DOHH2 (cell line): ENCODE measurements at regions not wholly inside any gene's neighbourhood (a gene's known extent, or its start where the extent isn't known, plus 50 kb on each side); places are given as distances from the start of the nearest gene placed in this dataset.

Experiments used
- H3F3A ChIP-seq: fragments of 200-600 bp; sonication (generic), shearing (Covaris generic); 2 replicates; pipeline ENCODE4 v1.6.0; 2016; ENCODE audit warnings: antibody characterized with exemption, mild to moderate bottlenecking; ENCODE audit not compliant: control insufficient read depth, insufficient read depth
- H3K27ac ChIP-seq: fragments of 200-600 bp; sonication (generic); 2 replicates; pipeline ENCODE4 v1.5.1; 2014; ENCODE audit warnings: low read depth, mild to moderate bottlenecking, low read length, moderate library complexity
- H3K27me3 ChIP-seq: fragments of 200-600 bp; sonication (generic); 2 replicates; pipeline ENCODE4 v1.6.1; 2014; ENCODE audit warnings: mild to moderate bottlenecking, low read length, mixed read lengths; ENCODE audit not compliant: control insufficient read depth
- H3K36me3 ChIP-seq: fragments of 200-600 bp; sonication (generic); 2 replicates; pipeline ENCODE4 v1.6.1; 2014; ENCODE audit warnings: mild to moderate bottlenecking, low read length, moderate library complexity, mixed read lengths; ENCODE audit not compliant: control insufficient read depth
- H3K4me1 ChIP-seq: fragments of 200-600 bp; sonication (generic); 2 replicates; pipeline ENCODE4 v1.6.1; 2014; ENCODE audit warnings: mild to moderate bottlenecking, low read length, mixed read lengths; ENCODE audit not compliant: control insufficient read depth
- H3K4me2 ChIP-seq: fragments of 200-600 bp; sonication (generic); 2 replicates; pipeline ENCODE4 v1.6.0; 2014; ENCODE audit warnings: mild to moderate bottlenecking, low read length, moderate library complexity
- H3K4me3 ChIP-seq: fragments of 200-600 bp; sonication (generic); 2 replicates; pipeline ENCODE4 v1.5.1; 2014; ENCODE audit warnings: mild to moderate bottlenecking, low read length, mixed read lengths
- H3K79me2 ChIP-seq: fragments of 200-600 bp; sonication (generic); 2 replicates; pipeline ENCODE4 v1.6.1; 2014; ENCODE audit warnings: mild to moderate bottlenecking, low read length, mixed read lengths; ENCODE audit not compliant: control insufficient read depth
- H3K9me2 ChIP-seq: fragments of 200-600 bp; sonication (generic); replicated peaks from 2 replicates; pipeline ENCODE4 v1.6.1; 2014; ENCODE audit warnings: mild to moderate bottlenecking, low read length, mixed read lengths; ENCODE audit not compliant: control insufficient read depth
- H3K9me3 ChIP-seq: fragments of 200-600 bp; sonication (generic); 2 replicates; pipeline ENCODE4 v1.6.1; 2014; ENCODE audit warnings: antibody characterized with exemption, low read length, mixed read lengths; ENCODE audit not compliant: control insufficient read depth, insufficient read depth
- H4K20me1 ChIP-seq: fragments of 200-600 bp; sonication (generic); 2 replicates; pipeline ENCODE4 v1.6.0; 2014; ENCODE audit warnings: low read depth, mild to moderate bottlenecking, antibody characterized with exemption, low read length, moderate library complexity; ENCODE audit not compliant: control insufficient read depth, insufficient read depth
- CTCF ChIP-seq: fragments of 200-600 bp; sonication (generic); IDR thresholded peaks from one replicate; pipeline ENCODE4 v1.5.1; 2014; ENCODE audit warnings: antibody characterized with exemption, mild to moderate bottlenecking, low read depth, low read length; ENCODE audit not compliant: poor library complexity, severe bottlenecking
- EZH2phosphoT487 ChIP-seq: fragments of 200-600 bp; sonication (generic); IDR thresholded peaks from 2 replicates; pipeline ENCODE4 v1.6.1; 2017; ENCODE audit warnings: borderline replicate concordance, mild to moderate bottlenecking, antibody characterized with exemption, low read length, moderate library complexity, mixed read lengths

GRCh38 chr13:44283600-44283999 is 90.0 kb upstream of the SERP2 start:
- Histone ChIP-seq H3K27ac (no peak overlapping the region), H3K9me3 (no peaks in the 10 kb centered on the region), H3K4me3 (no peak overlapping the region), H3K36me3 (no peaks in the 10 kb centered on the region), H3K4me1 (peaks cover 29% of the 10 kb centered on the region), H3K79me2 (no peaks in the 10 kb centered on the region), H3K27me3 (no peaks in the 10 kb centered on the region), H3K4me2 (no peak overlapping the region), H3F3A (no peaks in the 10 kb centered on the region), H4K20me1 (no peaks in the 10 kb centered on the region), H3K9me2 (no peaks in the 10 kb centered on the region)
- TF ChIP-seq CTCF (no peak), EZH2phosphoT487 (no peak)

GRCh38 chr13:44287958-44288357 is 85.7 kb upstream of the SERP2 start:
- Histone ChIP-seq H3K9me3 (no peaks in the 10 kb centered on the region), H3K27ac (no peak overlapping the region), H3K27me3 (no peaks in the 10 kb centered on the region), H3K9me2 (no peaks in the 10 kb centered on the region), H4K20me1 (no peaks in the 10 kb centered on the region), H3K36me3 (no peaks in the 10 kb centered on the region), H3K79me2 (no peaks in the 10 kb centered on the region), H3K4me3 (no peak overlapping the region), H3K4me2 (no peak overlapping the region), H3K4me1 (peaks cover 8% of the 10 kb centered on the region), H3F3A (no peaks in the 10 kb centered on the region)
- TF ChIP-seq CTCF: no peak
- TF ChIP-seq EZH2phosphoT487: no peak

- Histone ChIP-seq H4K20me1 (no peaks in the 10 kb centered on the region), H3K36me3 (no peaks in the 10 kb centered on the region), H3K4me1 (peaks cover 6% of the 10 kb centered on the region), H3K9me2 (no peaks in the 10 kb centered on the region), H3K4me3 (no peak overlapping the region), H3F3A (no peaks in the 10 kb centered on the region), H3K27ac (no peak overlapping the region), H3K4me2 (no peak overlapping the region), H3K9me3 (no peaks in the 10 kb centered on the region), H3K79me2 (no peaks in the 10 kb centered on the region), H3K27me3 (no peaks in the 10 kb centered on the region)
- TF ChIP-seq CTCF (no peak), EZH2phosphoT487 (no peak)
Measured at GRCh38 chr13:44292545-44292944, 81.1 kb upstream of the SERP2 start.

GRCh38 chr13:44293374-44293773 is 80.2 kb upstream of the SERP2 start:
- Histone ChIP-seq H3K9me2 (no peaks in the 10 kb centered on the region), H3K9me3 (no peaks in the 10 kb centered on the region), H3K36me3 (no peaks in the 10 kb centered on the region), H3K27ac (no peak overlapping the region), H3K4me3 (no peak overlapping the region), H4K20me1 (no peaks in the 10 kb centered on the region), H3F3A (no peaks in the 10 kb centered on the region), H3K27me3 (no peaks in the 10 kb centered on the region), H3K4me2 (no peak overlapping the region), H3K4me1 (peaks cover 6% of the 10 kb centered on the region), H3K79me2 (no peaks in the 10 kb centered on the region)
- no peak for TF ChIP-seq EZH2phosphoT487
- no peak for TF ChIP-seq CTCF
